ENCODE measurements at regions not wholly inside any gene's neighbourhood (a gene's known extent, or its start where the extent isn't known, plus 50 kb on each side); places are given as distances from the start of the nearest gene placed in this dataset.

DNA sequence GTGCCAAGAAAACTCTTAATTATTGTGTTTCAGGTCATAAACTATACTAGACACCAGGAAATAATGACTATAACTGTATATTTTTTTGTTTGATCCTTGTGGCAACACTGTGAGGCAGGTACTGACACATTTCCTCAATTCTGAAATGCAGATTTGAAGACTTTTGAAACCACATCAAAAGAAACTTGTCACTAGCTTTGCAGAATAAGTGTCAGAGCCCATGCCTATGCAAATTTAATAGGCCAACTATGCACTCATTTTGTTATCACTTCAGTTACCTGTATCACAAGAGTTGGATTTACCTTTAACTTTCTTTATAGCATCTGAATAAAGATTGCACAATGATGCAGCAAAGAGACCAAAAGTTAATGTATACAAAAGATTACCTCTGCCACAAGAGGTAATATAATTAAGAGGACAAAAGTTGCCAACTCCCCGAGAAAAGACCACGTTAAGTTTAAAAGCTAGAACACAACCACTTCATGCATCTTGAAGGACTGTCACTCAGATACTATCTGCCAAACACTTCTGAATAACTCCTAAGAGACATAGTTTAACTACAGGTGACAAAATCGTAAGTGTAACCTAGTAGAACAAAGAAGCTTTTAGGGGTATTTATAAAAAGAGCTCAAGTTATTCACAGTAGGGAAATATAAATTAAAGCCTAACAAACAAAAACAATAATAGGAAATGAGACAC, 80.5 kb downstream of the ELAPOR2 start:
- no peak for DNase-seq (ENCODE audit: low spot score, unreplicated experiment)
- peaks cover 8% of the 10 kb centered on the region for H3K9me3 Mint-ChIP-seq (ENCODE audit: low read depth)
- no peaks in the 10 kb centered on the region for H3K27me3 Mint-ChIP-seq
- no peak overlapping the region for H3K27ac Mint-ChIP-seq
- H3K36me3 Mint-ChIP-seq (ENCODE audit: insufficient read depth), result peaks cover 7% of the 10 kb centered on the region
- peaks cover 24% of the 10 kb centered on the region for H3K4me1 Mint-ChIP-seq (ENCODE audit: low read depth)
- H3K4me3 Mint-ChIP-seq (ENCODE audit: low read depth), result no peak overlapping the region
- no peak for TF ChIP-seq CTCF (IDR thresholded peaks at IDR 0.05; ENCODE audit: unreplicated experiment)

GRCh38 chr7:86976958-86977357, 82.5 kb downstream of the ELAPOR2 start:
- no peaks in the 10 kb centered on the region for H3K27me3 Mint-ChIP-seq
- peaks cover 4% of the 10 kb centered on the region for H3K36me3 Mint-ChIP-seq (ENCODE audit: insufficient read depth)
- peaks cover 24% of the 10 kb centered on the region for H3K4me1 Mint-ChIP-seq (ENCODE audit: low read depth)
- no peak overlapping the region for H3K4me3 Mint-ChIP-seq (ENCODE audit: low read depth)
- peaks cover 10% of the 10 kb centered on the region for H3K9me3 Mint-ChIP-seq (ENCODE audit: low read depth)
- TF ChIP-seq CTCF (IDR thresholded peaks at IDR 0.05; ENCODE audit: unreplicated experiment), result no peak
- H3K27ac Mint-ChIP-seq, result no peak overlapping the region
- no peak for DNase-seq (ENCODE audit: low spot score, unreplicated experiment)

DNA sequence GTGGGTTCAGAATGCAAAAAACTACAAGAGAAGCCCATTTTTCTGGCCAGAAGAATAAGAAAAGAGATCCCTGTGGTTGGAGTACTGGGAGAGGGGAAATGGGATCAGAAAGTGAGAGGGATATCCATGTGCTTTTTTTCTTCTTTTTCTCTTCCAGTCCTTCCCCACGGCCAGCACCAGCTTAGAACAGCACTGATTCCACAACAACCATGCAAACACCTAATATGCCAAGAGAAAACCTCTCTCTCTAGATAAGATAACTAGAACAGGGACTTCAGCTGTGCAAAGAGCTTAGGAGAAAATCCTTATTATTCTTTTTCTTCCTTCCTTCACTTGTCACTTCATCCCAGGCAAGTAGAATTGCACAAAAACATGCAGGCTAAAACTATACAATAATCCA, 83.5 kb downstream of the ELAPOR2 start:
- Mint-ChIP-seq H3K36me3 (ENCODE audit: insufficient read depth) (peaks cover 4% of the 10 kb centered on the region), H3K27me3 (no peaks in the 10 kb centered on the region), H3K27ac (no peak overlapping the region), H3K4me1 (ENCODE audit: low read depth) (peaks cover 22% of the 10 kb centered on the region), H3K4me3 (ENCODE audit: low read depth) (no peak overlapping the region), H3K9me3 (ENCODE audit: low read depth) (peaks cover 10% of the 10 kb centered on the region)
- DNase-seq (ENCODE audit: low spot score, unreplicated experiment), result no peak
- TF ChIP-seq CTCF (IDR thresholded peaks at IDR 0.05; ENCODE audit: unreplicated experiment), result no peak

DNA sequence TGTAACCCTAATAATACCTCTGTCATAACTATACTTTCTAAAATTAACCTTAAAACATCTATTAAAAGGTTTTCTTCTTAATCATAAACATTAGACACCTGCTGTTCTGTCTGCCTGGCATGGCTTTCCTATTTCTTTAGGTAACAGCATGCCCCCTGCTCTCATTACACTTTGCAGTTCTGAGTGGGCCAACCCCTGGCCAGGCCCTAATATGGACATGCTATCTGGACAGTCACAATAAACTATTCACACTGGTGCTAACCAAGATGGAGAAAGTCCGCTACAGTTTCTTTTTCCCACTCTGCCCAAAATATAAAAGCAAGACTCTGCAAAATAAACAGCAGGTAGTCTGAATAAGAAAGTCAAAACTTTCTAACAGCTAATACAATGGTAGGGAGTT, 84.0 kb downstream of the ELAPOR2 start:
- H3K27ac Mint-ChIP-seq, result no peak overlapping the region
- H3K27me3 Mint-ChIP-seq, result no peaks in the 10 kb centered on the region
- H3K9me3 Mint-ChIP-seq (ENCODE audit: low read depth), result peaks cover 10% of the 10 kb centered on the region
- no peak for TF ChIP-seq CTCF (IDR thresholded peaks at IDR 0.05; ENCODE audit: unreplicated experiment)
- peaks cover 19% of the 10 kb centered on the region for H3K4me1 Mint-ChIP-seq (ENCODE audit: low read depth)
- no peak for DNase-seq (ENCODE audit: low spot score, unreplicated experiment)
- no peak overlapping the region for H3K4me3 Mint-ChIP-seq (ENCODE audit: low read depth)
- peaks cover 4% of the 10 kb centered on the region for H3K36me3 Mint-ChIP-seq (ENCODE audit: insufficient read depth)

DNA sequence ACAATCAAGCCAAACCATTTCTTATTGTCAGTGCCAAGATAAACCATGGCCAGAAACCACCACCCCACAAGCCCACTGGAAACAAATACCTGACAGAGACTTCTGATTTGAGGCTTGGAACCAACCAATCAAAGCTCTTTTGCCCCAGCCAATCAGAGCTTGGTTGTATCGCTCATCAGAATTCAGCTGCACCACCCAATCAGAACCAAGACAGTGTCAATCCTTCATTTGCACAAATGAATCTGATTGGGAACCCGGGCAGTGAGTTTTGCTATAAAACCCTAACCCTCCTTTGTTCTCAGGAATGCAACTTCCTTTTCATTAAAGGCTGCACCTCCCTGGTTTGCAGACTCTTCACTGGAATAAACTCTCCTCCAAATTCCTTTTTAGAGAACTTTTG, 87.4 kb downstream of the ELAPOR2 start:
- Mint-ChIP-seq H3K4me1 (ENCODE audit: low read depth) (peaks cover 16% of the 10 kb centered on the region), H3K27ac (no peak overlapping the region), H3K4me3 (ENCODE audit: low read depth) (no peak overlapping the region), H3K36me3 (ENCODE audit: insufficient read depth) (peaks cover 4% of the 10 kb centered on the region), H3K9me3 (ENCODE audit: low read depth) (peaks cover 10% of the 10 kb centered on the region), H3K27me3 (no peaks in the 10 kb centered on the region)
- no peak for DNase-seq (ENCODE audit: low spot score, unreplicated experiment)
- TF ChIP-seq CTCF (IDR thresholded peaks at IDR 0.05; ENCODE audit: unreplicated experiment), result no peak
